GM12892 (cell line): ENCODE measurements at regions not wholly inside any gene's neighbourhood (a gene's known extent, or its start where the extent isn't known, plus 50 kb on each side); places are given as distances from the start of the nearest gene placed in this dataset.

Experiments used
- POLR2A ChIP-seq: IDR thresholded peaks from 2 replicates; pipeline ENCODE4 v1.6.1; 2011; ENCODE audit warnings: low read depth, low read length, control low read depth
- POLR2AphosphoS5 ChIP-seq: IDR thresholded peaks from 2 replicates; pipeline ENCODE4 v1.6.1; 2011; ENCODE audit warnings: low read depth, low read length, control low read depth

DNA sequence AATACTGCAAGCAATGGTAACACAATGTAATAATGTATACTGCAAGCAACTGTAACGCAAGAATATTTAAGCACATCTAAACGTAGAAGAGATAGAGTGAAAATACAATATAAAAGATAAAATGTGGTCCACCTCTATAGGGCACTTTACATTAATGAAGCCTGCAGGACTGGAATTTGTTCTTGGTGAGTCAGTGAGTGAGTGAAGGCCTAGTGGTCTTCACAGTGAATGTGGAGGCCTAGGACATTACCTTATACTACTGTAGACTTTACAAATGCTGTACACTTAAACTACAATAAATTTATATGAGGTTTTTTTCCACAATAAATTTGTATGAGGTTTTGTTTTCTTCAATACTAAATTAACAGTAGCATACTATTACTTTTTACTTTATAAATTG is 287.4 kb upstream of the SNX7 start:
- TF ChIP-seq POLR2A (no peak), POLR2AphosphoS5 (no peak)
